Skeletal muscle tissue (tissue), 3 donors: ENCODE measurements at regions not wholly inside any gene's neighbourhood (a gene's known extent, or its start where the extent isn't known, plus 50 kb on each side); places are given as distances from the start of the nearest gene placed in this dataset.
A peak's percentile ranks its signal among the peaks of the same experiment; 100 is the strongest.

Source experiments
- H3K27ac ChIP-seq: one replicate; pipeline ENCODE4 v1.7.0; 2013; ENCODE audit warnings: mild to moderate bottlenecking, low read depth, low read length, inconsistent platforms
- H3K27me3 ChIP-seq, 3 donors: one replicate each; pipeline ENCODE4 v1.7.0; 2013; ENCODE audit warnings: low read length in 3 of 3; ENCODE audit not compliant: control insufficient read depth in 3 of 3, insufficient read depth in 3 of 3
- H3K36me3 ChIP-seq, 3 donors: one replicate each; pipeline ENCODE4 v1.7.0; 2013; ENCODE audit warnings: low read length in 3 of 3; ENCODE audit not compliant: control insufficient read depth in 3 of 3, insufficient read depth in 3 of 3
- H3K4me1 ChIP-seq, 3 donors: one replicate each; pipeline ENCODE4 v1.7.0; 2013; ENCODE audit warnings: low read length in 3 of 3, mild to moderate bottlenecking in 3 of 3; ENCODE audit not compliant: control insufficient read depth in 3 of 3, insufficient read depth in 3 of 3
- H3K4me3 ChIP-seq, 3 donors: one replicate each; pipeline ENCODE4 v1.7.0; 2013; ENCODE audit warnings: low read length in 3 of 3
- H3K9ac ChIP-seq, 3 donors: one replicate each; pipeline ENCODE4 v1.7.0; 2013; ENCODE audit warnings: low read length in 3 of 3, mild to moderate bottlenecking in 3 of 3, moderate library complexity in 2 of 3, low read depth in 1 of 3
- H3K9me3 ChIP-seq, 3 donors: one replicate each; pipeline ENCODE4 v1.7.0; 2013; ENCODE audit warnings: low read length in 3 of 3; ENCODE audit not compliant: control insufficient read depth in 3 of 3
- donor health status: Osteomylitis.

GRCh38 chr5:50964746-50965653, 298.6 kb downstream of the PARP8 start:
- H3K27me3 ChIP-seq: peaks cover 54 to 64% (median 59%) of the 10 kb centered on the region in 3 donors
- H3K4me1 ChIP-seq: peaks cover 21 to 30% (median 27%) of the 10 kb centered on the region in 3 donors
- no peak overlapping the region for H3K4me3 ChIP-seq
- H3K9ac ChIP-seq: no peak overlapping the region
- no peaks in the 10 kb centered on the region for H3K36me3 ChIP-seq
- no peaks in the 10 kb centered on the region for H3K9me3 ChIP-seq
- H3K27ac ChIP-seq: no peak overlapping the region

GRCh38 chr5:50965654-50966375, 299.4 kb downstream of the PARP8 start:
- Histone ChIP-seq H3K4me1 (peaks cover 22 to 30% (median 27%) of the 10 kb centered on the region in 3 donors), H3K9me3 (no peaks in the 10 kb centered on the region), H3K27me3 (peaks cover 58 to 70% (median 66%) of the 10 kb centered on the region in 3 donors), H3K27ac (no peak overlapping the region), H3K36me3 (no peaks in the 10 kb centered on the region), H3K4me3 (no peak overlapping the region), H3K9ac (no peak overlapping the region)

- H3K27me3 ChIP-seq: peaks cover 62 to 66% (median 65%) of the 10 kb centered on the region in 3 donors
- H3K9me3 ChIP-seq: no peaks in the 10 kb centered on the region
- H3K36me3 ChIP-seq: no peaks in the 10 kb centered on the region
- H3K9ac ChIP-seq: no peak overlapping the region
- H3K4me3 ChIP-seq: peak overlapping the region in 2 of 3 donors; percentile 33 to 71
- H3K27ac ChIP-seq: no peak overlapping the region
- peaks cover 22 to 30% (median 27%) of the 10 kb centered on the region in 3 donors for H3K4me1 ChIP-seq
These were observed 300.6 kb downstream of the PARP8 start for GRCh38 chr5:50967009-50967562.

GRCh38 chr5:50967563-50968355, 301.3 kb downstream of the PARP8 start:
- Histone ChIP-seq H3K4me1 (peaks cover 22 to 30% (median 27%) of the 10 kb centered on the region in 3 donors), H3K36me3 (no peaks in the 10 kb centered on the region), H3K9me3 (no peaks in the 10 kb centered on the region), H3K27ac (no peak overlapping the region), H3K4me3 (peak overlapping the region; percentile 71 to 74 (median 72)), H3K9ac (peak overlapping the region in 2 of 3 donors; percentile 45 to 46), H3K27me3 (peaks cover 61 to 66% (median 64%) of the 10 kb centered on the region in 3 donors)

- no peak overlapping the region for H3K27ac ChIP-seq
- H3K4me3 ChIP-seq: peak overlapping the region; percentile 65 to 72 (median 71)
- H3K9ac ChIP-seq: peak overlapping the region in 1 of 3 donors; percentile 3
- H3K27me3 ChIP-seq: peaks cover 53 to 60% (median 59%) of the 10 kb centered on the region in 3 donors
- H3K4me1 ChIP-seq: peaks cover 17 to 24% (median 20%) of the 10 kb centered on the region in 3 donors
- H3K9me3 ChIP-seq: no peaks in the 10 kb centered on the region
- no peaks in the 10 kb centered on the region for H3K36me3 ChIP-seq
These were observed 302.1 kb downstream of the PARP8 start for GRCh38 chr5:50968356-50969149.

GRCh38 chr5:50969151-50970031, 303.0 kb downstream of the PARP8 start:
- peak overlapping the region; percentile 65 to 72 (median 71) for H3K4me3 ChIP-seq
- no peaks in the 10 kb centered on the region for H3K36me3 ChIP-seq
- H3K9ac ChIP-seq: peak overlapping the region in 1 of 3 donors; percentile 27
- H3K27me3 ChIP-seq: peaks cover 46 to 54% (median 51%) of the 10 kb centered on the region in 3 donors
- H3K4me1 ChIP-seq: peaks cover 16 to 19% (median 16%) of the 10 kb centered on the region in 3 donors
- H3K9me3 ChIP-seq: no peaks in the 10 kb centered on the region
- H3K27ac ChIP-seq: no peak overlapping the region

GRCh38 chr5:50975840-50976239, 309.4 kb downstream of the PARP8 start:
- H3K9me3 ChIP-seq: no peaks in the 10 kb centered on the region
- H3K27me3 ChIP-seq: peaks cover 0 to 7% (median 4%) of the 10 kb centered on the region in 3 donors
- H3K36me3 ChIP-seq: no peaks in the 10 kb centered on the region
- no peak overlapping the region for H3K27ac ChIP-seq
- H3K4me1 ChIP-seq: no peaks in the 10 kb centered on the region
- H3K4me3 ChIP-seq: no peak overlapping the region
- no peak overlapping the region for H3K9ac ChIP-seq

- no peak overlapping the region for H3K27ac ChIP-seq
- H3K36me3 ChIP-seq: no peaks in the 10 kb centered on the region
- peaks cover 0 to 7% (median 0%) of the 10 kb centered on the region in 3 donors for H3K27me3 ChIP-seq
These were observed 312.5 kb downstream of the PARP8 start for GRCh38 chr5:50978924-50979323.

More at GRCh38 chr5:50978924-50979323, 312.5 kb downstream of the PARP8 start:
- Histone ChIP-seq H3K9me3 (no peaks in the 10 kb centered on the region), H3K9ac (no peak overlapping the region), H3K4me3 (no peak overlapping the region), H3K4me1 (no peaks in the 10 kb centered on the region)
